PC-9 (cell line): ENCODE measurements at regions not wholly inside any gene's neighbourhood (a gene's known extent, or its start where the extent isn't known, plus 50 kb on each side); places are given as distances from the start of the nearest gene placed in this dataset.

Source experiments
- CTCF ChIP-seq: fragments of 200-600 bp; sonication (generic); conservative IDR thresholded peaks from 2 replicates; pipeline ENCODE4 v1.6.1; 2017; ENCODE audit warnings: mixed run types, antibody characterized with exemption, mild to moderate bottlenecking, moderate library complexity
- EZH2 ChIP-seq: fragments of 200-600 bp; sonication (generic); IDR thresholded peaks from 2 replicates; pipeline ENCODE4 v1.8.0; 2017; ENCODE audit warnings: antibody characterized with exemption, low read depth

- TF ChIP-seq CTCF (peak; percentile 69), EZH2 (no peak)
Measured at GRCh38 chrX:55907968-55908607, 190.5 kb downstream of the RRAGB start.
